Trophoblast cell (in vitro differentiated cells and primary cell): ENCODE measurements at regions not wholly inside any gene's neighbourhood (a gene's known extent, or its start where the extent isn't known, plus 50 kb on each side); places are given as distances from the start of the nearest gene placed in this dataset.

Experiments used
- DNase-seq, 2 donors: peaks; one replicate each; pipeline ENCODE4 v3.0.0-alpha.2; 2016
- H2AFZ ChIP-seq: 2 replicates; pipeline ENCODE4 v1.6.1; 2013; ENCODE audit warnings: low read length, moderate library complexity, mild to moderate bottlenecking; ENCODE audit not compliant: insufficient read depth, poor library complexity
- H2AK5ac ChIP-seq: 2 replicates; pipeline ENCODE4 v1.6.1; 2013; ENCODE audit warnings: mild to moderate bottlenecking, low read length
- H2BK120ac ChIP-seq: 2 replicates; pipeline ENCODE4 v1.6.1; 2013; ENCODE audit warnings: low read length, mild to moderate bottlenecking, moderate library complexity; ENCODE audit not compliant: insufficient read depth, poor library complexity
- H2BK12ac ChIP-seq: 2 replicates; pipeline ENCODE4 v1.6.1; 2013; ENCODE audit warnings: mild to moderate bottlenecking, low read length, moderate library complexity
- H2BK5ac ChIP-seq: 2 replicates; pipeline ENCODE4 v1.6.1; 2013; ENCODE audit warnings: low read length, low read depth, moderate library complexity, mild to moderate bottlenecking; ENCODE audit not compliant: poor library complexity
- H3K14ac ChIP-seq: 2 replicates; pipeline ENCODE4 v1.6.1; 2013; ENCODE audit warnings: mild to moderate bottlenecking, low read length
- H3K18ac ChIP-seq: 2 replicates; pipeline ENCODE4 v1.6.1; 2013; ENCODE audit warnings: mild to moderate bottlenecking, low read length
- H3K23ac ChIP-seq: 2 replicates; pipeline ENCODE4 v1.6.1; 2013; ENCODE audit warnings: low read length
- H3K27ac ChIP-seq: 2 replicates; pipeline ENCODE4 v1.5.1; 2013; ENCODE audit warnings: low read depth, mild to moderate bottlenecking, inconsistent platforms, low read length, moderate library complexity
- H3K27me3 ChIP-seq: 2 replicates; pipeline ENCODE4 v1.6.1; 2013; ENCODE audit warnings: inconsistent platforms, mild to moderate bottlenecking, low read length, moderate library complexity; ENCODE audit not compliant: insufficient read depth
- H3K36me3 ChIP-seq, 2 experiments: 1 replicate in 1 of 2; 2 replicates in 1 of 2; pipeline ENCODE4 v1.6.1; 2013; ENCODE audit warnings: low read length in 2 of 2, mild to moderate bottlenecking in 2 of 2, moderate library complexity in 1 of 2; ENCODE audit not compliant: insufficient read depth in 2 of 2, control insufficient read depth in 1 of 2
- H3K4ac ChIP-seq: 2 replicates; pipeline ENCODE4 v1.6.1; 2013; ENCODE audit warnings: low read depth, mild to moderate bottlenecking, low read length, moderate library complexity
- H3K4me1 ChIP-seq, 2 experiments: 1 replicate in 1 of 2; 2 replicates in 1 of 2; pipeline ENCODE4 v1.6.1; 2013; ENCODE audit warnings: low read length in 2 of 2, mild to moderate bottlenecking in 2 of 2, moderate library complexity in 1 of 2; ENCODE audit not compliant: insufficient read depth in 2 of 2, control insufficient read depth in 1 of 2
- H3K4me2 ChIP-seq: 2 replicates; pipeline ENCODE4 v1.6.1; 2013; ENCODE audit warnings: inconsistent platforms, mild to moderate bottlenecking, low read length, moderate library complexity
- H3K4me3 ChIP-seq: 2 replicates; pipeline ENCODE4 v1.5.1; 2013; ENCODE audit warnings: mild to moderate bottlenecking, low read depth, low read length, inconsistent platforms
- H3K79me1 ChIP-seq: one replicate; pipeline ENCODE4 v1.6.1; 2013; ENCODE audit warnings: low read length
- H3K79me2 ChIP-seq: 2 replicates; pipeline ENCODE4 v1.6.1; 2013; ENCODE audit warnings: low read length, mild to moderate bottlenecking; ENCODE audit not compliant: control insufficient read depth, insufficient read depth, poor library complexity
- H3K9ac ChIP-seq: 2 replicates; pipeline ENCODE4 v1.6.1; 2013; ENCODE audit warnings: mild to moderate bottlenecking, low read length
- H3K9me3 ChIP-seq: 2 replicates; pipeline ENCODE4 v1.6.1; 2013; ENCODE audit warnings: low read depth, mild to moderate bottlenecking, control low read depth, inconsistent platforms, low read length; ENCODE audit not compliant: insufficient read depth
- H4K12ac ChIP-seq: 2 replicates; pipeline ENCODE4 v1.6.1; 2013; ENCODE audit warnings: low read depth, mild to moderate bottlenecking, low read length, moderate library complexity
- H4K8ac ChIP-seq: 2 replicates; pipeline ENCODE4 v1.6.1; 2013; ENCODE audit warnings: low read depth, mild to moderate bottlenecking, low read length, moderate library complexity
- H4K91ac ChIP-seq: one replicate; pipeline ENCODE4 v1.6.1; 2013; ENCODE audit warnings: low read depth, mild to moderate bottlenecking, low read length, moderate library complexity
- WGBS: extraction: QIAGEN DNeasy Blood & Tissue Kit; methylation state at CpG from one replicate; pipeline ENCODE4 v1.1.7; 2013; ENCODE audit warnings: missing lambda C conversion rate; ENCODE audit not compliant: insufficient read length, insufficient coverage; ENCODE audit errors: extremely low coverage; 5-methylcytosine and 5-hydroxymethylcytosine counted together

GRCh38 chr7:12803542-12803941 lies 116.1 kb downstream of the ARL4A start:
- Histone ChIP-seq H3K4ac (no peak overlapping the region), H3K14ac (no peak overlapping the region), H4K8ac (no peak overlapping the region), H3K79me1 (peaks cover 2% of the 10 kb centered on the region), H4K91ac (no peak overlapping the region), H3K4me2 (no peak overlapping the region), H3K36me3 (no peaks in the 10 kb centered on the region), H3K9me3 (no peaks in the 10 kb centered on the region), H3K23ac (no peak overlapping the region), H2BK120ac (no peak overlapping the region), H3K4me1 (peaks cover 2 to 6% of the 10 kb centered on the region in 2 experiments), H2AK5ac (no peak overlapping the region), H3K18ac (no peak overlapping the region), H2BK12ac (no peak overlapping the region), H3K9ac (no peak overlapping the region), H3K27me3 (no peaks in the 10 kb centered on the region), H4K12ac (no peak overlapping the region), H3K4me3 (no peak overlapping the region), H2BK5ac (no peak overlapping the region), H3K79me2 (no peaks in the 10 kb centered on the region), H2AFZ (no peak overlapping the region), H3K27ac (no peak overlapping the region)
- no CpG with 5 or more reads among the region's 7 CpGs for WGBS
- no peak for DNase-seq

- Histone ChIP-seq H4K8ac (no peak overlapping the region), H3K9ac (no peak overlapping the region), H3K4me2 (no peak overlapping the region), H3K36me3 (no peaks in the 10 kb centered on the region), H3K79me2 (no peaks in the 10 kb centered on the region), H2BK120ac (no peak overlapping the region), H2AK5ac (no peak overlapping the region), H3K9me3 (no peaks in the 10 kb centered on the region), H3K23ac (no peak overlapping the region), H4K12ac (no peak overlapping the region), H3K14ac (no peak overlapping the region), H2AFZ (no peak overlapping the region), H3K27ac (no peak overlapping the region), H2BK5ac (no peak overlapping the region), H2BK12ac (no peak overlapping the region), H3K4me3 (no peak overlapping the region), H3K4me1 (peaks cover 2 to 6% of the 10 kb centered on the region in 2 experiments), H3K79me1 (peaks cover 2% of the 10 kb centered on the region), H3K27me3 (no peaks in the 10 kb centered on the region), H3K18ac (no peak overlapping the region), H4K91ac (no peak overlapping the region), H3K4ac (no peak overlapping the region)
- no CpG with 5 or more reads among the region's 1 CpG for WGBS
- no peak for DNase-seq
Measured at GRCh38 chr7:12805518-12805928, 118.1 kb downstream of the ARL4A start.

GRCh38 chr7:12805957-12806356 lies 118.5 kb downstream of the ARL4A start:
- no peak for DNase-seq
- no CpG with 5 or more reads among the region's 7 CpGs for WGBS
- no peak overlapping the region for H4K12ac ChIP-seq

GRCh38 chr7:12809476-12809875 lies 122.0 kb downstream of the ARL4A start:
- no peak overlapping the region for H3K4me3 ChIP-seq
- H3K79me1 ChIP-seq = no peaks in the 10 kb centered on the region
- no peaks in the 10 kb centered on the region for H3K4me1 ChIP-seq
- no peak overlapping the region for H3K18ac ChIP-seq
- no peak overlapping the region for H3K23ac ChIP-seq
- DNase-seq = no peak
- H2BK120ac ChIP-seq = no peak overlapping the region
- no peaks in the 10 kb centered on the region for H3K9me3 ChIP-seq
- no peak overlapping the region for H3K4ac ChIP-seq
- H3K36me3 ChIP-seq = no peaks in the 10 kb centered on the region
- H2BK5ac ChIP-seq = no peak overlapping the region
- no peak overlapping the region for H4K91ac ChIP-seq
- H3K79me2 ChIP-seq = no peaks in the 10 kb centered on the region
- no peak overlapping the region for H3K14ac ChIP-seq
- H3K4me2 ChIP-seq = no peak overlapping the region
- no peak overlapping the region for H2AFZ ChIP-seq
- no peaks in the 10 kb centered on the region for H3K27me3 ChIP-seq
- no CpG with 5 or more reads among the region's 5 CpGs for WGBS
- no peak overlapping the region for H4K12ac ChIP-seq
- no peak overlapping the region for H2AK5ac ChIP-seq
- no peak overlapping the region for H3K9ac ChIP-seq
- H3K27ac ChIP-seq = no peak overlapping the region
- H4K8ac ChIP-seq = no peak overlapping the region
- no peak overlapping the region for H2BK12ac ChIP-seq

More at GRCh38 chr7:12805957-12806356, 118.5 kb downstream of the ARL4A start:
- H4K8ac ChIP-seq = no peak overlapping the region
- H3K4ac ChIP-seq = no peak overlapping the region
- peaks cover 2 to 6% of the 10 kb centered on the region in 2 experiments for H3K4me1 ChIP-seq
- no peak overlapping the region for H2AK5ac ChIP-seq
- no peak overlapping the region for H3K14ac ChIP-seq
- no peak overlapping the region for H4K91ac ChIP-seq
- peaks cover 2% of the 10 kb centered on the region for H3K79me1 ChIP-seq
- no peaks in the 10 kb centered on the region for H3K27me3 ChIP-seq
- no peak overlapping the region for H3K9ac ChIP-seq
- no peak overlapping the region for H3K4me3 ChIP-seq
- no peak overlapping the region for H3K23ac ChIP-seq
- no peak overlapping the region for H3K27ac ChIP-seq
- no peak overlapping the region for H2BK120ac ChIP-seq
- H3K18ac ChIP-seq = no peak overlapping the region
- no peak overlapping the region for H2AFZ ChIP-seq
- no peaks in the 10 kb centered on the region for H3K9me3 ChIP-seq
- H3K36me3 ChIP-seq = no peaks in the 10 kb centered on the region
- no peak overlapping the region for H2BK5ac ChIP-seq
- H2BK12ac ChIP-seq = no peak overlapping the region
- H3K79me2 ChIP-seq = no peaks in the 10 kb centered on the region
- no peak overlapping the region for H3K4me2 ChIP-seq
